ENCODE measurements at regions not wholly inside any gene's neighbourhood (a gene's known extent, or its start where the extent isn't known, plus 50 kb on each side); places are given as distances from the start of the nearest gene placed in this dataset.

DNA sequence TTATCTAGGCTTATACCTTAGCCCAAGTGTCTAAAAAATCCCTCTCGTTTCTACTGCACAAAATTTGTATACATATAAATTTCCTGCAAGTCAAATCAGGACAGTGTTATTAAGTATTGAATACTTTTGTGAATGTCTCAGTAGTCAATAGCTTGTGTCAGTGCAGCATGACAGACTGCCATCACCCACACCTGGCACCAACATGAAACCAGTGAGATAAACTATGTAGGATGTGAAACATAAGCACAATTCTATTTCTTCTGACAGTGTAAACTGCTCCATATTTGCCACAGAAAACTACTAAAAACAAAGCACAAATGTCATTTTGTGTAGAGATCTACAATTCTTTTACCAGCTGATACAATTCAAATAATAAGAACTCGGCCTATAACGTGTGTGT is 542.1 kb upstream of the LUZP2 start:
- TF ChIP-seq, protein P1, sequence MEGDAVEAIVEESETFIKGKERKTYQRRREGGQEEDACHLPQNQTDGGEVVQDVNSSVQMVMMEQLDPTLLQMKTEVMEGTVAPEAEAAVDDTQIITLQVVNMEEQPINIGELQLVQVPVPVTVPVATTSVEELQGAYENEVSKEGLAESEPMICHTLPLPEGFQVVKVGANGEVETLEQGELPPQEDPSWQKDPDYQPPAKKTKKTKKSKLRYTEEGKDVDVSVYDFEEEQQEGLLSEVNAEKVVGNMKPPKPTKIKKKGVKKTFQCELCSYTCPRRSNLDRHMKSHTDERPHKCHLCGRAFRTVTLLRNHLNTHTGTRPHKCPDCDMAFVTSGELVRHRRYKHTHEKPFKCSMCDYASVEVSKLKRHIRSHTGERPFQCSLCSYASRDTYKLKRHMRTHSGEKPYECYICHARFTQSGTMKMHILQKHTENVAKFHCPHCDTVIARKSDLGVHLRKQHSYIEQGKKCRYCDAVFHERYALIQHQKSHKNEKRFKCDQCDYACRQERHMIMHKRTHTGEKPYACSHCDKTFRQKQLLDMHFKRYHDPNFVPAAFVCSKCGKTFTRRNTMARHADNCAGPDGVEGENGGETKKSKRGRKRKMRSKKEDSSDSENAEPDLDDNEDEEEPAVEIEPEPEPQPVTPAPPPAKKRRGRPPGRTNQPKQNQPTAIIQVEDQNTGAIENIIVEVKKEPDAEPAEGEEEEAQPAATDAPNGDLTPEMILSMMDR (conservative IDR thresholded peaks at IDR 0.05), result no peak
- TF ChIP-seq ZFX (IDR thresholded peaks at IDR 0.05), result no peak

Measured in C4-2B (cell line).